Tibial nerve (tissue), 3 donors: ENCODE measurements at regions not wholly inside any gene's neighbourhood (a gene's known extent, or its start where the extent isn't known, plus 50 kb on each side); places are given as distances from the start of the nearest gene placed in this dataset.

Experiments
- POLR2A ChIP-seq, 2 donors: fragments of 450-650 bp; IDR thresholded peaks; one replicate each; pipeline ENCODE4 v1.6.1; 2017; ENCODE audit warnings: antibody characterized with exemption in 2 of 2, mild to moderate bottlenecking in 2 of 2, moderate library complexity in 2 of 2
- TF ChIP-seq, protein P1 (sequence below), 5 experiments: fragments of 200-600 bp in 3 of 5; fragments of 450-650 bp in 2 of 5; sonication (generic) in 3 of 5; IDR thresholded peaks; one replicate each; pipeline ENCODE4 v1.5.1; 2016 to 2019; ENCODE audit warnings: antibody characterized with exemption in 5 of 5, mild to moderate bottlenecking in 3 of 5, moderate library complexity in 2 of 5

DNA sequence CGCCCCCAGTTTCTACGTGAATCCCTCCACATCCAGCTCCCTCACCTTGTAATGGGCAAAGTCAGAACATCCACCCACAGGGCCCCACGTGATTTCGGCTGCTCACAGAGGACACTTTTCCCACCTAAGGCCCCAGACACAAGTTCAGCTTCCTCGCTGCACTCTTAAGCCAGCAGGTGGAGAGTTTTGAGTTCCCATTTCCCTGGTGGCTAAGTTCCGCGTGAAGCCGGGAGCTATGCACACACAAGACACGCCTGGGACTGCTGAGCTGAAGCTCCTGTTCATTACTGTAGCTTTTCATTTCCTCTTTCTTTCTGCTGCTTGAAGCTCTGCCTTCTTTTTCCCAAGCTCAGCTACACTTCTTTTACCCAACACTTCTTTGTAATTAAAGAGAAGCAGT is 273.8 kb downstream of the NPIPA8 start:
- TF ChIP-seq POLR2A (IDR thresholded peaks at IDR 0.05): no peak
- TF ChIP-seq, protein P1, sequence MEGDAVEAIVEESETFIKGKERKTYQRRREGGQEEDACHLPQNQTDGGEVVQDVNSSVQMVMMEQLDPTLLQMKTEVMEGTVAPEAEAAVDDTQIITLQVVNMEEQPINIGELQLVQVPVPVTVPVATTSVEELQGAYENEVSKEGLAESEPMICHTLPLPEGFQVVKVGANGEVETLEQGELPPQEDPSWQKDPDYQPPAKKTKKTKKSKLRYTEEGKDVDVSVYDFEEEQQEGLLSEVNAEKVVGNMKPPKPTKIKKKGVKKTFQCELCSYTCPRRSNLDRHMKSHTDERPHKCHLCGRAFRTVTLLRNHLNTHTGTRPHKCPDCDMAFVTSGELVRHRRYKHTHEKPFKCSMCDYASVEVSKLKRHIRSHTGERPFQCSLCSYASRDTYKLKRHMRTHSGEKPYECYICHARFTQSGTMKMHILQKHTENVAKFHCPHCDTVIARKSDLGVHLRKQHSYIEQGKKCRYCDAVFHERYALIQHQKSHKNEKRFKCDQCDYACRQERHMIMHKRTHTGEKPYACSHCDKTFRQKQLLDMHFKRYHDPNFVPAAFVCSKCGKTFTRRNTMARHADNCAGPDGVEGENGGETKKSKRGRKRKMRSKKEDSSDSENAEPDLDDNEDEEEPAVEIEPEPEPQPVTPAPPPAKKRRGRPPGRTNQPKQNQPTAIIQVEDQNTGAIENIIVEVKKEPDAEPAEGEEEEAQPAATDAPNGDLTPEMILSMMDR (IDR thresholded peaks at IDR 0.05): no peak
